Ishikawa (cell line): ENCODE measurements at regions not wholly inside any gene's neighbourhood (a gene's known extent, or its start where the extent isn't known, plus 50 kb on each side); places are given as distances from the start of the nearest gene placed in this dataset.

ENCODE experiments used
- CEBPB ChIP-seq: IDR thresholded peaks from 2 replicates; pipeline ENCODE4 v1.6.1; 2012
- CREB1 ChIP-seq: IDR thresholded peaks from 2 replicates; pipeline ENCODE4 v1.6.1; 2012; ENCODE audit warnings: low read depth
- EGR1 ChIP-seq: IDR thresholded peaks from 2 replicates; pipeline ENCODE4 v1.6.1; 2012
- EP300 ChIP-seq: IDR thresholded peaks from 2 replicates; pipeline ENCODE4 v1.6.1; 2012; ENCODE audit warnings: borderline replicate concordance
- FOXM1 ChIP-seq: IDR thresholded peaks from 2 replicates; pipeline ENCODE4 v1.6.1; 2012; ENCODE audit warnings: low read depth, borderline replicate concordance
- NFIC ChIP-seq: IDR thresholded peaks from 2 replicates; pipeline ENCODE4 v1.6.1; 2012
- RAD21 ChIP-seq: IDR thresholded peaks from 2 replicates; pipeline ENCODE4 v1.6.1; 2012; ENCODE audit warnings: low read depth
- TAF1 ChIP-seq: IDR thresholded peaks from 2 replicates; pipeline ENCODE4 v1.6.1; 2012; ENCODE audit warnings: low read depth, mild to moderate bottlenecking
- TCF12 ChIP-seq: IDR thresholded peaks from 2 replicates; pipeline ENCODE4 v1.6.1; 2012; ENCODE audit warnings: low read depth
- TEAD4 ChIP-seq: IDR thresholded peaks from 2 replicates; pipeline ENCODE4 v1.6.1; 2012
- YY1 ChIP-seq: IDR thresholded peaks from 2 replicates; pipeline ENCODE4 v1.6.1; 2012; ENCODE audit warnings: low read depth
- ZBTB7A ChIP-seq: IDR thresholded peaks from 2 replicates; pipeline ENCODE4 v1.6.1; 2012; ENCODE audit warnings: low read depth
- TF ChIP-seq, protein P1 (sequence below): IDR thresholded peaks from 2 replicates; pipeline ENCODE4 v1.6.1; 2012
- TF ChIP-seq, protein P2 (sequence below): IDR thresholded peaks from 2 replicates; pipeline ENCODE4 v1.6.1; 2012
- TF ChIP-seq, protein P3 (sequence below): IDR thresholded peaks from 2 replicates; pipeline ENCODE4 v1.6.1; 2012; ENCODE audit warnings: low read depth, mild to moderate bottlenecking

DNA sequence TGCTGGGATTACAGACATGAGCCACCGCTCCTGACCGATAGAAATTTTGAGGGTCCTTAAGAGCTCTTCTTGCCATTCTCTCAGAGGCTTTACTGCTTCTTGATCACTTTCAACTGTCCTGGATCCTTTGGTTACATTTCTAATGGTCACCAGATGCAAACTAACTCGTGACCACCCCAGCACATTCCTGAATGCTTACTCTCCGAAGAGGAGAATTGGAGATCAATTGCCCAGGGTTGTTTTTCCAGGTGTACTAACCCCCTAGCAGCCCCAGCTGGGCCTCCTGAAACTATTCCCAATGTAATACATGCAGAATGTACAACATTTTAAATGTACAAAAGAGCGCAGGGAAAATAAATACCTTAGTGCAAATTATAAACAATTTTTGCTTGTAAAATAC lies 65.1 kb upstream of the TBL1XR1 start:
- TF ChIP-seq EGR1 (no peak), YY1 (no peak), TEAD4 (no peak), CREB1 (no peak), RAD21 (no peak), CEBPB (no peak), TCF12 (no peak), ZBTB7A (no peak)
- TF ChIP-seq, protein P1, sequence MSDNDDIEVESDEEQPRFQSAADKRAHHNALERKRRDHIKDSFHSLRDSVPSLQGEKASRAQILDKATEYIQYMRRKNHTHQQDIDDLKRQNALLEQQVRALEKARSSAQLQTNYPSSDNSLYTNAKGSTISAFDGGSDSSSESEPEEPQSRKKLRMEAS, result no peak
- TF ChIP-seq, protein P2, sequence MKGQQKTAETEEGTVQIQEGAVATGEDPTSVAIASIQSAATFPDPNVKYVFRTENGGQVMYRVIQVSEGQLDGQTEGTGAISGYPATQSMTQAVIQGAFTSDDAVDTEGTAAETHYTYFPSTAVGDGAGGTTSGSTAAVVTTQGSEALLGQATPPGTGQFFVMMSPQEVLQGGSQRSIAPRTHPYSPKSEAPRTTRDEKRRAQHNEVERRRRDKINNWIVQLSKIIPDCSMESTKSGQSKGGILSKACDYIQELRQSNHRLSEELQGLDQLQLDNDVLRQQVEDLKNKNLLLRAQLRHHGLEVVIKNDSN, result no peak

DNA sequence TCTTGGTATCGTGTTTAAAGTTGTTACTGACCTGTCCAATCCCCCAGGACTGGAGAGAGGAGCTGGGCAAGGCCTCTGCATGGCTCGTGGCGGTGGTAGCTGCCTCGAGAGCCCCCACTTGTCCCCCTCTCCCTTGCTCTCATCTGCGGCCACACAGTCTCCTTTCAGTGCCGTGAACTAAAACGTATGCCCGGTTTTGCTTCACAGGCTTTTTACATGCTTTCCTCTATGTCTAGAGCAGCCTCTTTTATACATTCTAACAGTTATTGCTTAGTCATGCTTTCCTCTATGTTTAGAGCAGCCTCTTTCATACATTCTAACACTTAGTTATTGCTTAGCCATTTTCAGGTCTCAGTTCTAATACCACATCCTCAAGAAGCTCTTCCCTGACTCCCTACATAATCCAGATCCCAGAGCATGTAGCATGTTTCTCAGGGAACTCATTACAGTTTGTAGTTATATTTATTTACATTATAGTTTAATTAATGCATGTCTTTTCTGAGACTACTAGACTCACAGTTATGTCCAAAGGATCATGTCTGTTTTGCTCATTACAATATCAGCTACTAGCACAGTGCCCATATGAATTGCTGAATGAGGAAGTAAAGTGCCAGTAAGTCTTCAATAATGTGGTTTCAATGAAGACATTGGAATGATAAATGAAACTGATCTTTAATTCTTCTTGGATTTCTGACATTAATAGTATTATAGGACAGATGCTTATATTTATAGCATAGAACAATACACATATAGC lies 66.5 kb upstream of the TBL1XR1 start:
- no peak for TF ChIP-seq CEBPB
- no peak for TF ChIP-seq FOXM1
- TF ChIP-seq CREB1, result no peak
- TF ChIP-seq, protein P1, result no peak
- TF ChIP-seq TAF1, result no peak
- TF ChIP-seq EP300, result no peak
- no peak for TF ChIP-seq ZBTB7A
- TF ChIP-seq, protein P3, sequence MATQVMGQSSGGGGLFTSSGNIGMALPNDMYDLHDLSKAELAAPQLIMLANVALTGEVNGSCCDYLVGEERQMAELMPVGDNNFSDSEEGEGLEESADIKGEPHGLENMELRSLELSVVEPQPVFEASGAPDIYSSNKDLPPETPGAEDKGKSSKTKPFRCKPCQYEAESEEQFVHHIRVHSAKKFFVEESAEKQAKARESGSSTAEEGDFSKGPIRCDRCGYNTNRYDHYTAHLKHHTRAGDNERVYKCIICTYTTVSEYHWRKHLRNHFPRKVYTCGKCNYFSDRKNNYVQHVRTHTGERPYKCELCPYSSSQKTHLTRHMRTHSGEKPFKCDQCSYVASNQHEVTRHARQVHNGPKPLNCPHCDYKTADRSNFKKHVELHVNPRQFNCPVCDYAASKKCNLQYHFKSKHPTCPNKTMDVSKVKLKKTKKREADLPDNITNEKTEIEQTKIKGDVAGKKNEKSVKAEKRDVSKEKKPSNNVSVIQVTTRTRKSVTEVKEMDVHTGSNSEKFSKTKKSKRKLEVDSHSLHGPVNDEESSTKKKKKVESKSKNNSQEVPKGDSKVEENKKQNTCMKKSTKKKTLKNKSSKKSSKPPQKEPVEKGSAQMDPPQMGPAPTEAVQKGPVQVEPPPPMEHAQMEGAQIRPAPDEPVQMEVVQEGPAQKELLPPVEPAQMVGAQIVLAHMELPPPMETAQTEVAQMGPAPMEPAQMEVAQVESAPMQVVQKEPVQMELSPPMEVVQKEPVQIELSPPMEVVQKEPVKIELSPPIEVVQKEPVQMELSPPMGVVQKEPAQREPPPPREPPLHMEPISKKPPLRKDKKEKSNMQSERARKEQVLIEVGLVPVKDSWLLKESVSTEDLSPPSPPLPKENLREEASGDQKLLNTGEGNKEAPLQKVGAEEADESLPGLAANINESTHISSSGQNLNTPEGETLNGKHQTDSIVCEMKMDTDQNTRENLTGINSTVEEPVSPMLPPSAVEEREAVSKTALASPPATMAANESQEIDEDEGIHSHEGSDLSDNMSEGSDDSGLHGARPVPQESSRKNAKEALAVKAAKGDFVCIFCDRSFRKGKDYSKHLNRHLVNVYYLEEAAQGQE, result no peak
- no peak for TF ChIP-seq NFIC

DNA sequence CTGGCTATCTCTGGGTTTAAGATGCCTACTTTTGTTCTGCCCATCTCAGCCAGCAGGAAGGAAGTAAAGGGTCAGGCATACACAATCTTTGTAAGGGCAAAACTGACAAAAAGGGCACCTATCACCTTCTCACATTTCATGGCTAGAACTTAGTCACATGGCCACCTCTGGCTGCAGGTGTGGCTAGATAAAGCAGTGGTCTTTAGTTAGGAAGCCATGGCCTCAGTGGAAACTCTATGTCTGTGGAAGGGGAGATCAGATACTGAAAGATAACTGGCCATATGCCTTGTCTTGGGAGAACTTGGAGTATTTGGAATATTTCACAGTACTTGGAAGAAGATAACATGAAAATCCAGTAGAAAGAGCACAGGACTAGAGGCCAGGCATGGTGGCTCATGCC lies 80.7 kb upstream of the TBL1XR1 start:
- TF ChIP-seq, protein P2, result peak; percentile 67
- TF ChIP-seq YY1 (no peak), NFIC (no peak), RAD21 (no peak), TCF12 (no peak), FOXM1 (no peak), TAF1 (no peak), TEAD4 (no peak), EGR1 (no peak), CEBPB (no peak), ZBTB7A (no peak), CREB1 (no peak), EP300 (no peak)
- TF ChIP-seq, protein P1, result 0 out of 2 replicates have a peak, but pooled peaks have one; percentile 15
- TF ChIP-seq, protein P3, result no peak

DNA sequence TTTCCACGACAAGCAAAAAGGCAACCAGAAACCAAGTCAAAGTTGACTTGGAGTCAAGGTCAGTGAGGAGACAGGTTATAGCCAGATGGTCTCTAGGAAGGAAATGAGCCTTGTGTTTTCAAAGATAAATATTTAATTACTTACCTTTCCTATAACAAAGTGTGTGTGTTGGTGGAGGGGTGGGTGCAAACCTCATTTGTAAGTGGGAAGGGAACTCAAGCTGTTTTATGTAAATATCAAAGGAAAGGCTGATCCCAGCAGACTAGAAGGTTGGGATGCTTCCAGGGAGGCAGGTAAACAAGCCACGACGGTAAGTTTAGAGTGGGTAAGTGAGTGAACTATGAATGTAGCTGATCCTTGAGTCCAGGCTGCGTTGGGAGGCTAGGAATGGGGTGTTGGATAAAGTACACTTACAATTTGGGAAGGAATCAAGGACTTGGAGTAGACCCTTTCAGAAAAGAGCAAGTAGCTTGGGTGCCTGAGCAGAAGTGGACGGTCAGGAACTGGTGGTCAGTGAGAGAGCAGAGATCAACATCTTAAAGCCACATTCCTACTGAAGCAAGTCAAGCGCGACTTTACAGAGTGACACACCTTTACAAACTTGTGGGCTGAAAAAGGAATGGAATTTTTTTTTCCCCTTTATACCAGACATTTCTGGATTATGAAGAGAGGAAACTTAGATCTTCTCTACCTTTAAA lies 82.0 kb upstream of the TBL1XR1 start:
- TF ChIP-seq TCF12 (peak; percentile 71), CREB1 (no peak), ZBTB7A (peak; percentile 57; the same call in 1 of the 2 replicates), RAD21 (peak; percentile 28; the same call in 1 of the 2 replicates), TEAD4 (peak; percentile 49; the same call in 1 of the 2 replicates), YY1 (no peak), CEBPB (no peak), FOXM1 (peak; percentile 17; the same call in 1 of the 2 replicates), NFIC (no peak), EP300 (peak; percentile 50; the same call in 1 of the 2 replicates), EGR1 (no peak), TAF1 (no peak)
- TF ChIP-seq, protein P1, result peak; percentile 50; the same call in 1 of the 2 replicates
- TF ChIP-seq, protein P3, result no peak
- TF ChIP-seq, protein P2, result no peak
